ENCODE measurements at regions not wholly inside any gene's neighbourhood (a gene's known extent, or its start where the extent isn't known, plus 50 kb on each side); places are given as distances from the start of the nearest gene placed in this dataset.

- no peak overlapping the region for H3K9ac ChIP-seq (ENCODE audit: control insufficient read depth, insufficient read depth, low read length)
- WGBS (ENCODE audit: insufficient coverage, insufficient replicate concordance, low lambda C conversion rate, missing lambda C conversion rate), result 0% methylated on average over 2 of the region's 2 CpGs
- RAD21 ChIA-PET (ENCODE audit: unreplicated experiment), result no interaction called here
These were observed 208.4 kb upstream of the NRIP1 start for GRCh38 chr21:15273244-15273643.

More at GRCh38 chr21:15273244-15273643, 208.4 kb upstream of the NRIP1 start:
- FAIRE-seq (no peak), DNase-seq (ENCODE audit: low read depth, low spot score) (no peak), ATAC-seq (no peak)
- no peak overlapping the region for H3K27ac ChIP-seq (ENCODE audit: control insufficient read depth, insufficient read depth)
- no peak overlapping the region for H3K4me3 ChIP-seq
- intact Hi-C loops (cut with micrococcal nuclease; ENCODE audit: unreplicated experiment), result no loop called here
- POLR2A ChIA-PET, result no interaction called here
- H3K79me2 ChIP-seq (ENCODE audit: control insufficient read depth, insufficient read depth, low read length), result no peaks in the 10 kb centered on the region
- no peak overlapping the region for H2AFZ ChIP-seq (ENCODE audit: control insufficient read depth, low read depth, low read length)
- BruUV-seq (replicated peaks), result no TSS peak
- no peak overlapping the region for H3K4me2 ChIP-seq (ENCODE audit: control insufficient read depth, insufficient read depth)
- in situ Hi-C loops (cut with MboI), result no loop called here
- CTCF ChIA-PET, result interaction anchor here (1.3 kb wide), 2 partner anchors 11 to 420 kb away, joined by 3 read pairs; no protein-coding TSS in a partner anchor
- no peaks in the 10 kb centered on the region for H3K4me1 ChIP-seq (ENCODE audit: control insufficient read depth, insufficient read depth, low read length)
- no peaks in the 10 kb centered on the region for H3K9me3 ChIP-seq (replicated peaks; ENCODE audit: control insufficient read depth, insufficient read depth, low read length)
- no peaks in the 10 kb centered on the region for H3K36me3 ChIP-seq (ENCODE audit: control insufficient read depth in 2 of 2, insufficient read depth in 2 of 2, low read length in 1 of 2)
- H3K27me3 ChIP-seq (replicated peaks in 1 of 2; ENCODE audit: control insufficient read depth in 2 of 2, insufficient read depth in 2 of 2, low read length in 1 of 2), result no peaks in the 10 kb centered on the region
- no peaks in the 10 kb centered on the region for H4K20me1 ChIP-seq (ENCODE audit: control insufficient read depth, insufficient read depth)
- SMC1A ChIA-PET (ENCODE audit: uncharacterized antibody, unreplicated experiment), result no interaction called here
- TF ChIP-seq ZBTB40 (IDR thresholded peaks at IDR 0.05; ENCODE audit: borderline replicate concordance), result no peak
- TF ChIP-seq CHD2 (IDR thresholded peaks at IDR 0.05; ENCODE audit: borderline replicate concordance, low read depth, low read length), result no peak
- no peak for TF ChIP-seq MTA2 (IDR thresholded peaks at IDR 0.05; ENCODE audit: low read depth)
- no peak for TF ChIP-seq CBX3 (IDR thresholded peaks at IDR 0.05; ENCODE audit: borderline replicate concordance, low read depth)
- no peak for TF ChIP-seq ZBTB11 (CRISPR knock-in tag; IDR thresholded peaks at IDR 0.05)
- TF ChIP-seq PBX3 (IDR thresholded peaks at IDR 0.05; ENCODE audit: insufficient replicate concordance, low read depth, low read length), result no peak
- TF ChIP-seq MYC (IDR thresholded peaks at IDR 0.05; ENCODE audit: insufficient read depth, insufficient read length, insufficient replicate concordance, low read length, severe bottlenecking), result no peak
- no peak for TF ChIP-seq TBL1XR1 (IDR thresholded peaks at IDR 0.05; ENCODE audit: low read depth, low read length)
- no peak for TF ChIP-seq IKZF1 (conservative IDR thresholded peaks at IDR 0.05)
